ENCODE measurements at regions not wholly inside any gene's neighbourhood (a gene's known extent, or its start where the extent isn't known, plus 50 kb on each side); places are given as distances from the start of the nearest gene placed in this dataset.

GRCh38 chr12:107586256-107586970 is 99.2 kb upstream of the PWP1 start:
- POLR2A ChIA-PET = no interaction called here
- no TSS peak for BruUV-seq (replicated peaks)
- H3K27me3 ChIP-seq (ENCODE audit: control insufficient read depth in 2 of 2, insufficient read depth in 2 of 2, low read length in 2 of 2) = peaks cover 16 to 48% of the 10 kb centered on the region in 2 experiments; a peak in 4 of 5 replicates
- in situ Hi-C loops (cut with MboI) = no loop called here
- DNase-seq (ENCODE audit: extremely low read depth in 1 of 4, low spot score in 3 of 4) (no peak), ATAC-seq (no peak), FAIRE-seq (no peak)
- H3K79me2 ChIP-seq (ENCODE audit: control insufficient read depth, insufficient read depth, low read length) = no peaks in the 10 kb centered on the region
- WGBS (ENCODE audit: insufficient coverage, low coverage, missing lambda C conversion rate) = 0% methylated on average over 11 of the region's 12 CpGs
- no peaks in the 10 kb centered on the region for H3K9me3 ChIP-seq (replicated peaks; ENCODE audit: control insufficient read depth, insufficient read depth, low read depth, low read length)
- no peaks in the 10 kb centered on the region for H3K9me1 ChIP-seq (ENCODE audit: control insufficient read depth, insufficient read depth, low read length)
- H4K20me1 ChIP-seq (replicated peaks; ENCODE audit: control insufficient read depth, insufficient read depth, low read length) = 0 out of 2 replicates have a peak, but pooled peaks cover 4% of the 10 kb centered on the region
- CTCF ChIA-PET (ENCODE audit: low intra/inter-chr PET ratio) = no interaction called here
- H3K9ac ChIP-seq (ENCODE audit: insufficient read depth in 1 of 2, low read depth in 2 of 2, low read length in 2 of 2) = no peak overlapping the region
- no peak overlapping the region for H3K27ac ChIP-seq (ENCODE audit: extremely low read depth, low read depth, low read length)
- no peaks in the 10 kb centered on the region for H3K36me3 ChIP-seq (ENCODE audit: control insufficient read depth, insufficient read depth, low read length)
- TF ChIP-seq DACH1 (IDR thresholded peaks at IDR 0.05; ENCODE audit: partially characterized antibody) = no peak
- TF ChIP-seq CREB1 (IDR thresholded peaks at IDR 0.05) = no peak
- TF ChIP-seq CREB1 (CRISPR knock-in tag; IDR thresholded peaks at IDR 0.05) = no peak
- no peak for TF ChIP-seq ZNF830 (CRISPR knock-in tag; IDR thresholded peaks at IDR 0.05)
- TF ChIP-seq SREBF1 (IDR thresholded peaks at IDR 0.05; ENCODE audit: borderline replicate concordance, low read depth, low read length) = no peak
- intact Hi-C loops (cut with micrococcal nuclease) = no loop called here
- H3K4me1 ChIP-seq (replicated peaks in 1 of 2; ENCODE audit: control insufficient read depth in 2 of 2, insufficient read depth in 2 of 2, low read length in 2 of 2) = no peaks in the 10 kb centered on the region
- no peak overlapping the region for H3K4me3 ChIP-seq
- no peak overlapping the region for H2AFZ ChIP-seq (ENCODE audit: low read depth, low read length)
- H3K4me2 ChIP-seq (ENCODE audit: insufficient read depth, low read length) = no peak overlapping the region

- in situ Hi-C loops (cut with MboI) (no loop called here), intact Hi-C loops (cut with micrococcal nuclease) (no loop called here)
- no TSS peak for BruUV-seq (replicated peaks)
- H3K4me1 ChIP-seq (replicated peaks in 1 of 2; ENCODE audit: control insufficient read depth in 2 of 2, insufficient read depth in 2 of 2, low read length in 2 of 2) = no peaks in the 10 kb centered on the region
- peaks cover 5% of the 10 kb centered on the region for H3K9me3 ChIP-seq (replicated peaks; ENCODE audit: control insufficient read depth, insufficient read depth, low read depth, low read length)
- no peak for FAIRE-seq
- ChIA-PET POLR2A (interaction anchor here (1.5 kb wide), 1 partner anchor 15 kb away, joined by 7 read pairs; no protein-coding TSS in a partner anchor), CTCF (ENCODE audit: low intra/inter-chr PET ratio) (no interaction called here)
- no peak for DNase-seq (ENCODE audit: extremely low read depth in 1 of 4, low spot score in 3 of 4)
- H3K36me3 ChIP-seq (ENCODE audit: control insufficient read depth, insufficient read depth, low read length) = no peaks in the 10 kb centered on the region
- no peaks in the 10 kb centered on the region for H4K20me1 ChIP-seq (replicated peaks; ENCODE audit: control insufficient read depth, insufficient read depth, low read length)
- H3K9me1 ChIP-seq (ENCODE audit: control insufficient read depth, insufficient read depth, low read length) = no peaks in the 10 kb centered on the region
- no peak overlapping the region for H3K9ac ChIP-seq (ENCODE audit: insufficient read depth in 1 of 2, low read depth in 2 of 2, low read length in 2 of 2)
- no peak overlapping the region for H2AFZ ChIP-seq (ENCODE audit: low read depth, low read length)
- WGBS (ENCODE audit: insufficient coverage, low coverage, missing lambda C conversion rate) = 0% methylated on average over 3 of the region's 3 CpGs
- H3K79me2 ChIP-seq (ENCODE audit: control insufficient read depth, insufficient read depth, low read length) = no peaks in the 10 kb centered on the region
- H3K4me3 ChIP-seq = no peak overlapping the region
- peaks cover 3 to 17% of the 10 kb centered on the region in 2 experiments; a peak in 3 of 5 replicates for H3K27me3 ChIP-seq (ENCODE audit: control insufficient read depth in 2 of 2, insufficient read depth in 2 of 2, low read length in 2 of 2)
- no peak overlapping the region for H3K27ac ChIP-seq (ENCODE audit: extremely low read depth, low read depth, low read length)
- no peak overlapping the region for H3K4me2 ChIP-seq (ENCODE audit: insufficient read depth, low read length)
- no peak for ATAC-seq
- no peak for TF ChIP-seq ZBTB33 (CRISPR knock-in tag; IDR thresholded peaks at IDR 0.05)
- no peak for TF ChIP-seq BCLAF1 (IDR thresholded peaks at IDR 0.05; ENCODE audit: borderline replicate concordance in 1 of 2, control insufficient read depth in 1 of 2, low read depth in 2 of 2, low read length in 1 of 2)
- TF ChIP-seq HMGN3 (IDR thresholded peaks at IDR 0.05; ENCODE audit: borderline replicate concordance, extremely low read depth, insufficient read length, low read depth, low read length) = no peak
- TF ChIP-seq SNAPC5 (CRISPR knock-in tag; IDR thresholded peaks at IDR 0.05) = no peak
- no peak for TF ChIP-seq TARDBP (IDR thresholded peaks at IDR 0.05)
- TF ChIP-seq ZNF253 (CRISPR knock-in tag; conservative IDR thresholded peaks at IDR 0.05) = no peak
Observed at GRCh38 chr12:107590413-107590812, 95.2 kb upstream of the PWP1 start.
